Activated T-cell treated with anti-CD3 and anti-CD28 coated beads, Interleukin-2, amount 50 U/mL, for 1 hour (primary cell): ENCODE measurements at regions not wholly inside any gene's neighbourhood (a gene's known extent, or its start where the extent isn't known, plus 50 kb on each side); places are given as distances from the start of the nearest gene placed in this dataset.

Source experiments
- DNase-seq: peaks from one replicate; pipeline ENCODE4 v3.0.0-alpha.2; 2020

DNA sequence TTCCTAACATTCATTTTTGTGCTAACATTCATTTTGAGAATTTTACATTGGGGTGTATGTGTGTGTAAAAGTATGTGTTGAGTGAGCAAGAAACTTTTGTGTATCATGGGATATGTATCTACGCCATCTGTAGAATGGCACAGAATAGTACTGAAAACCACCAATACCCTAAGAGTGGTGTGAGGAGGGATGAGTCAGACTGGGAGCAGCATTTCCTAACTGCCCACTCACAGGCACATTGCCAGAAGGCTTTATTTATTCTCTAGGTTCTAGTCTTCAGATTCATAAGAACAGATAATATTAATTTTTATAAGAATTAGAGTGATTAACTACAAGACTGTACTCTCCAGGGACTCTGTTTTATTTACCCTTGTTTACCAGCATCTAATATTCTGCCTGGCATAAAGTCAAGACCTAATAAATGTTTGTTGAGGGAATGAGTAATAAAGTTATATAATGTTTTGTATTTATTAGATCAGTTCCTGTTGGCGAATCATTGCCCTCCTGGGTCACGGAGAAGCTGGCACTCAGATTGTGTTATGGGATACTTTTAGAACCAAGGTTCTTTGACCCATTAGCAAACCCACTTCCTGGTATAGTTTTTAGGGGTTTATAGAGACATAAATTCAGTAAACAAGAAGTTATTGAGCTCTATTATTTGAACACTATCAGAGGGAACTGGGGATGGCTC is 159.1 kb upstream of the PPP2R2B start:
- DNase-seq, result no peak

DNA sequence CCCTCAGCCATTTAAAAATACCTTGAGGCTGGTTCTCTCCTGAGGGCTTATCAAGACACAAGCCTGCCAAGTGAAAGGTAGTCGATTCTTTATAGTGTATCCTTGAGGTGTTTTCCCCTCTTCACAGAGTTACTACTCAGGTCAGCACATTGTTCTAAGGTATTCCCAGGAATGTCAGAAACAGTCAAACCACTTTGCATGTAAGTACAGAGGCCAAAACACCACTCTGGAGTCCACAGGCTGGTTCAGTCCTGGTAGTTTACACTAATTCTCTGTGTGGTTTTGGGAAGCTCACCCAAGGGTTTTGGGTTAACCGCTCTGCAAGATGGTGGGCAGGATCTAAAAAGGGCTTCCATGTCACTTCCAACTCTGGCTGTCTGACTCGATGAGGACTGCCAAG is 162.3 kb upstream of the PPP2R2B start:
- DNase-seq, result no peak

DNA sequence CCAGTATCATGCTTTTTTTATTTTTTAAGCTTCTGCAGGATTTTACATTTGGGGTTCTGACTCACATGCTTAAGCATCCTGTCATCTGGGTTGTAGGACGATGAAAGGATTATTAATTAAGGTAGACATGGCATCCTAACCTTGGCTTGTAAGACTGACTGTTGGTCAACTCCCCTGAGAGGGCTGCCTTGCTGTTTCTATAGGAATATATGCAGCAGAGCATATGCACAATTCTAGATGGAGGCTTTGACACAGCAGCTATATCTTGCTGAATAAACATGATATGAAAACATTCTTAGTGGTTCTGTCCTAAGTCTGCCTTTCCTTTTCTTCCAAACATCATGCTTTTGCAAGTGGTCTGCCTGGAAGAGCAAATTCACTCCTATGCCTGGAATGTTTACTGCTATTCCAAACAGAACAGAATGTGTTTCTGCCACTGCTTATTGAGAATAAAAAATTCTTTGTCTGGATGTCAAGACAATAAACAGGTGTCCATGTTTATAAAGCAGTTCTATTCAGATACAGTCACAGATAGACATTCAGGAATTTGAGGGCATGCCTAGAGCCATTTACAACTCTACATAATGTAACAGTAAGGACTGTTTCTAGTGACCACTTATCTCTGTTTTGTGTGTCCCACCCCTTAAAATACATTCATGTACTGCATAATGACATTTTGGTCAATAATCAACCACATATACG is 166.2 kb upstream of the PPP2R2B start:
- no peak for DNase-seq

DNA sequence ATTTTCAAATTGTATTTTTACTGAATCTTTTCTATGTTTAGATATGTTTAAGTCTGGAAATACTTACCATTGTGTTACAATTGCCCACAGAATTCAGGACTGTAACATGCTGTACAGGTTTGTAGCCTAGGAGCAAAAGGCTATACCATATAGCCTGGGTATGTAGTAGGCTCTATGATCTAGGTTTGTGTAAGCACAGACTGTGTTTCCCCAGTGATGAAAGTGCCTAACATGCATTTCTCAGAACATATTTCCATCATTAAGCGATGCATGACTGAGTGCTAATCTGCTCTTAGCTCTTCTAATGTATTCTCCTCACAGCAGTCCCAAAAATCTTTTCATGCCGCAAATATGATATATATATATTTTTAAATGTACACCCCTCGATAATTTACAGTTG is 166.7 kb upstream of the PPP2R2B start:
- no peak for DNase-seq

DNA sequence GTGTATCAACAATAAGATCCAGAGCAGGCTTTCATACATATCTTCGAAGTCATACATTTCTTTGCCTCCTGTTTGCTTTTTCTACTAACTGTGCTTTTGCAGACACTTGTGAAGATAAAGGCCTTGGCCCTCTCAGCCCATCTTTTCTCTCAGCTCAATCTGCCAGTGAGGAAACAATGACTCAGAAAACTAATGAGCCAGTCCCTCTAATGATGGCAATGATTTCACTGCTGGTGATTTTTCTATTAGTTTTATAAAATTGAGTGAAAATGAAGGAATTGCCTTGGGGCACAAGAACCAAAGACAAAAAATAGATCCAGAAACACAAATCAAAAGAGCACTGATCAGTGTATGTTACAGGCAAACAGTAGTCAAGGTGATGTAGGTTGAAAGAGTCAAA is 167.7 kb upstream of the PPP2R2B start:
- no peak for DNase-seq

DNA sequence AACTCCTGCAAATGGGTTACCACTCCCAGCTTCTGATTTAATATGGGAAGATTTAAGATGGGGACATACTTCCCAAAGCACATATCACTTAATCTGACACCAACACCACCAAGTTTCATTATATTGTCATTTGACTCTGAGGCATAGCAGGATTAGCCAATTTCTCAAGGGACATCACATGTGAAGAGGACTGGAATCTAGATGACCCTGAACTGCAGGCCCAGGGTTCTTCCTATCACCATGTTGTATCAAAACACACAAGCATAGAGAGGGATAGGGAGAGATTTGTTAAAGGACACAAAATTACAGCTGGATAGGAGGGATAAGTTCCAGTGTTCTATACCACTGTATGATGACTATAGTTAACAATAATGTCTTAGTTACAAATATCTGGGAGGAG is 168.3 kb upstream of the PPP2R2B start:
- DNase-seq, result no peak

DNA sequence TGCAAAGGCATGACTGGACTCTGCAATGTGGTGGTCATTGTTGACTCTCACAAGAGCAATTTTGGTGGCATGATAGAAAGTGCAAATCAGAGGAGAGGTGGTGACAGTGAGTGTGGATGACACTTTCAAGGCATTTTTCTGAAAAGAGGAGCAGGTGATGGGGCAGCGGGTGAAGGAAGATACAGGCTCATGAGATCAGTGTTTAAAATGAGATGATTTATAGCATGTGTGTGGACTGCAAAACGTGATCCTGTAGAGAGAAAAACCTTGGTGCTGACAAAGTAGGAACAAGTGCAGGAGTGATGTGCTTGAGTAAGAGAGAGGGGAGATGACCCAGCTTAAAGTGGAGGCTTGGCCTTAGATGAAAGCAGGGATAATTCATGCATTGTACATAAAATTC is 171.2 kb upstream of the PPP2R2B start:
- DNase-seq, result no peak

DNA sequence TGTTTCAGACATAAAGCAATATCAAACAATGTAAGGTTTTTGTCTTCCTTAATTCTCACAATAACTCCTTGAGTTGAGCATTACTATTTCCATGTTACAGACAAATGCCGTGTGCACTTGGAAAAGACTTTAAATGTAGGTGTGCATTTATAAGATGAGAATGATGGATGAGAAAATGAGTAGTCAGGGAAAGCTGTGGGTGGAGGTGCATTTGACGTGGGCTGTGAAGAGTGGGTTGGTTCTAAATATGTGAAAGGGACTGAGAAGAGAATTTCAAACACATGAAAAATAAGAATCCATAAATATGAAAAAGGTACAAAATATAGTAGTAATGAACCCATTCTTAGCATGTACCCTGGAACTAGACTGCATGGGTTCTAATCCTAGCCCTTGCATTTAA is 171.6 kb upstream of the PPP2R2B start:
- no peak for DNase-seq

DNA sequence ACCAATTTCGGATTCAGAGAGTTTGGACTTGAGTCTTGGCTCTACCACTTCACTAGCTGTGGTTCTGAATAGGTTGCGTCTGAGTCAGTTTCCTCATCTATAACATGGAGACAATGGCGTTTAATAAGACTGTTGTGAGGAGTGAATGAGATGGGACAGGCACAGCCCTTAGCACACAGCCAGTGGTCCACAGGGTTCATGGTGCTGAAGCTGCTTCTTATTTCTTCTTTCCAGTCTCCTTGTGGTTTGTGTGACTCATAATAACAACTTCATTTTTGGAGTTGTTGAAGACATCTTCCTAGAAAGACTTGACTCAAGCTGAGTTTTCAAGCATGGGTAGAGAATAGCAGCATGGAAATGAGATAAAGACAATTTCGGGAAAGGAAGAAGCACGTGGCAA is 172.6 kb upstream of the PPP2R2B start:
- no peak for DNase-seq

DNA sequence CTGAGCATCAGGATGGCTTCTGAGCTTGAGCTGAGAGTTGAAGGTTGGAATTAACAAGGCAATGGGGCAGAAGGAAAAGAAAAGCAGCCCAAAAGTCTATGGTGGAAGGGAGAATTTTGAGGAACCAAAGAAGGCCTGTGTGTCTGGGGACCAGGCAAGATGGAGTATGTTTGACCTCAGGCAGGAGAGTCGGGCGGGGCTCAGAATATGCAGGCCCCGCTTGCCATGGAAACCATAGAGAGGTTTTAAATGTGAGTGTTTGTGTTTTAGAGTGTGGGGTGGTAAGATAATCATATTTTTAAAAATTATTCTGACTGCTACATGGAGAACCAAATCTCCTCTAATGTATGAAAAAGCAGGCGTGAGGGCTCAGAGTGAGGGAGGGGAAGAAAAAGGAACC is 174.0 kb upstream of the PPP2R2B start:
- no peak for DNase-seq

DNA sequence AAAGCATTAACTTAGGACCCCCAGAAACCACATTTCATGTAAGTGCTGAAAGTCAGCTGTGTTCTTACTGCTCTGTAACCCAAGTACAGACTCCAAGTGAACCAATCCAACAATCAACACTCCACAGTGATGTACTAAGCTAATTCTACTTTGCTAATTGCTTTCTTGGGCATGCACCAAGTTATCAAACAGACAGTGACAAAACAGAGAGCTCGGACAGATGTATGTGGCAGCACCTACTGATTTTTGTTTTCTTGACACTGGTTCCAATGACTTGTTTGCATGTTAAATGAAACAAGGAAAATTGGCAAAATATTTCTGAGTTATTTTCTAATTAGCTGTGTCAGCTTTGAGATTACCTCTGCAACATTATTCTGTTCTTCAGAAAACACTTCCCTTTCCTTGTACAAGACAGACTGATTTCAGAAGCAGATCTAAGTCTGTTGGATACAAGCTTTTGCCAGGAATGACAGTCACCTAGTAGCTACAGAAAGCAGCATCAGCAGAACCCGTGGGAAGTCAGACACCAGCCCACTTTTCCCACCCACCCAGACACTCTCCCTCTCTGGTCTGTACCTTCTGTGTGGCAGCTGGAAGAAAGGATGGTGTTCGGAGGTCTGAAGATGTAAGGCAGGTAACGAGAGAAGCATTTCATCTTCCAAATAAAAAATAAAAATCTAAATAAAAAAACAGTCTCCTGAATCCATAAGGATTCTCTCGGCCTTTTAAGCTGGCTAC is 176.7 kb upstream of the PPP2R2B start:
- DNase-seq, result no peak

DNA sequence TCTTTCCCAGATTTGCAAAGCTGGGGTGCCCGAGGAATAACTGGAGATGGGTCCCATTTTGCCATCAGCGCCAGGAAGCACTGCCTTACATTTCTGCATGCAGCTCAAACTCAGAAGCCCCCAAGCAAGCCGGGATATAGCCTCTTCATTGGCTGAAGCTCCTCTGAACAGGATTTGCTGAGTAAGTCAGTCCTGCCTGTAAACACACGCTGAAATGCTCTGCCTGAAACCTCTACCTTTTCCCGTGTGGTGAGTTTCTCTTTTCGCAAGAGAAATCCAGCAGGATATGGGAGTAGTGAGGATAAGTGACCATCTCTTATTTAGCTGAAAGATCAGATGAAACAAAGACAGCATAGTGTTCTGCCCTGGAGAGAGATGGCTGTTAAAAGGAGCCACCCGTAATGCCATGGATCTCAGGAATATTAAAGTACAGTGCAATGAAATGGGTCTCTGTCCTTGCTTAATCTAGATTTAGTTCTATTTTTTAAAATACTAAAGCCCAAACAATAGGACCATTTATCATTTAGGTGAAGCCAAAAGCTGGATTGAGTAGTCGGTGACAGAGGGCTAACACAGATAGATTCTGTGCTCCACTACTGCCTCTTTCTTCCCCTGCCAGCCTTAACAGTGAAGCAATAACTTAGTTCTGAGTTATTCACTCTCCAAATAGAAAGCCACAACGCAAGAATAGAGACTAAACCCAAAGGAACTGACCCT is 177.5 kb upstream of the PPP2R2B start:
- no peak for DNase-seq

DNA sequence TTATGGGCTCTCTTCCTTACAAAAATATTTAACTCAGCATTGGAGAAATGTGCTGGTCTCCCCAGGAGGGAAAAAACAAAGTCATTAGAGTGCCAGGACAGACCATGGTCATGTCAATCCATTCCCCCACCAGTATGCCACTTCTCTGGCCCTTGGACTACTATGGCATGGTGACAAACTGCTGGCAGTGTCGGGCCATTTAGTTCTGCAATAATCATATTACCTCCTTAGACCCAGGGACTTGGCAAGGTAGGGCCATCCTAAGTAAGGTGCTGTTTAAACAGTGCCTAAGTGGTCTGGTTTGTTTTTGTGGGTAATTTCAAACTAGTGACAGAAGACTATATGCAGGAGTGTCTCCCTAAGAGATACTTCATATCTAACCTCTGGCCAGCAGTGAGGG is 177.8 kb upstream of the STK32A start:
- DNase-seq, result no peak

DNA sequence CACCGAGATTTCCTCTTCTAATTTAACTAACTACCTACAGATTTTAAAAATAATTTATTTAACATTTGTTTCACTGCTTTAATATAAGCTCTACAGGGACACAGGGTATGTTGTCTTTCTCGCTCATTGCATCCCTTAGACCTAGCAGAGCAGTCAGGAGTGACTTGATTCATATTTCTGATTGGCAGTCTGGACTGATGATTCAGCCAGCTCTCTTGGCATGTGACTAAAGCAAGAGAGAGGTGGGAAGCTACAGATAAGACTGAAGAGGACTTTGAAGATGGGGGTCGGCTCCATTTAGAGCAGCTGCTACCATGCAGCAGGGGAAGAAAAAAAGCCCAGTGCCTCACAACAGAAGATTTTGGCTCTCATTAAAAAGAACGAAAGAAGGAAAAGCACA is 173.4 kb upstream of the STK32A start:
- no peak for DNase-seq

DNA sequence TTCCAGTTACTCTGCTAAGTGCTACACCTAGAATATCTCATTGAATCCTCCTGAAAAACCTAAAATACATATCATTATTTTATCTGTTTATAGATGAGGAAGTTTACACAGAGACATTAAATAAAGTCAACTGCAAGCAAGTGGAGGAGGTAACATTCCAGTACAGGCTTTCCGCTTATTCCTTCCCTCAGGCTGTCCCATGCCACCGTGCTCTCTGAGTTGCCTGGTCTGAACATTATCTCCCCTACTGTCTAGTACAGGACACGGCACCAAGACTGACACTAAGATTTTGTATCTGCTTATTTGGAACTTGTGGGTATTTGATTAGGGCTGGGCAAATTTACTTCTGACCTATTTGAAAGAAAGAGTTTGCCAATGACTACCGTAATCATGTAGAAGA is 172.4 kb upstream of the STK32A start:
- DNase-seq, result no peak

DNA sequence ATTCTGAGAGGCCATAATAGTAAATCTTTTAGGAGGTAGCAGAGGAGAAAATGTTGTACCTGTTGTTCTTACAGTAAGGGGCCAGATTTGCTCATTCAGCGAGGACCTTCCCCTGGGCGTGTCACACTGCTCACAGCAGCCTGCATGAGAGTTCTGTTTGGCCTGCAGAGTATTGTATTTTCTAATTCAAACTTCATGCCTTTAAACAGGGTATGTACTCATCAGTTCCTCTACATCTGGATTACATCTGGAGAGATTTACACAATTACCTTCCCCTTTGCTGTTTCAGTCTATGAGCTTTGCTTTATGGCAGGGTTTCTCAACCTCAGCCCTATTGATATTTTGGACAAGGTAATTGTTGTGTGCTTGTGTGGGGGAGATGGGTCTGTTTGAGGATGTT is 170.9 kb upstream of the STK32A start:
- no peak for DNase-seq

DNA sequence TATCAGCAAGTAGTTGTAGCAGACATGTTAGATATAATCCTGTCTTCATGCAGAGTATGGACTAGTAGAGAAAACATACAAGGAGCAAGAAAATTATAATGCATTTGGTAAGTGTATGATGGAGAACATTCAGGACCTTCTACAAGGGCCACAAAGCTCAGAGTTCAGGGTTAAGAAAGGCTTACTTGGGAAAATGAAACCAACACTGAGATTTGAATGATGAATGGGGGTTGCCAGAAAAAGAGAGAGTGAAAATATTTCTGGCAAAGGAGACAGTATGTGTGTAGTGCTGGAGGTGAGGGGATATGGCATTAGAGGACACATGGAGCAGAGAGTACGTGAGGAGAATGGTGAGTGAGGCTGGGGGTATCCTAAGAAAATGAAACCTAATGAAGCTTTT is 169.8 kb upstream of the STK32A start:
- DNase-seq, result no peak

DNA sequence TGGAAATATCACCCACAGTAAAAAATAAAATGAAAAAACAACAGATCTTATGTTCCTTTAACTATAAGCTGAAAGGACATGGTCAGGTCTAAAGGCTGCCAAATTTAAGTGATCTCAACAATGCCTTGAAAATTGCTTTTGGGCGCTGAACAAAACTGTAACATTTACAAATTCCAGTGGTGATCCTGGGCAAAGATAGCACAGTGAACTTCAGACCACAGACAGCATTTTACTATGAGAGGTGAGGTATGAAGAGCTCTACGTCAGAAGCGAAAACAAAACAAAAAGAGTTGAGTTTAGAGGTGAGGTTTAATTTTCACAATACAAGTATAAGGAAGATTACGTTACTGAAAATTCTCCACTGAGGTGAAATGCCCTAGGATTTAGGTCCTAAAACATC is 165.8 kb upstream of the STK32A start:
- no peak for DNase-seq

DNA sequence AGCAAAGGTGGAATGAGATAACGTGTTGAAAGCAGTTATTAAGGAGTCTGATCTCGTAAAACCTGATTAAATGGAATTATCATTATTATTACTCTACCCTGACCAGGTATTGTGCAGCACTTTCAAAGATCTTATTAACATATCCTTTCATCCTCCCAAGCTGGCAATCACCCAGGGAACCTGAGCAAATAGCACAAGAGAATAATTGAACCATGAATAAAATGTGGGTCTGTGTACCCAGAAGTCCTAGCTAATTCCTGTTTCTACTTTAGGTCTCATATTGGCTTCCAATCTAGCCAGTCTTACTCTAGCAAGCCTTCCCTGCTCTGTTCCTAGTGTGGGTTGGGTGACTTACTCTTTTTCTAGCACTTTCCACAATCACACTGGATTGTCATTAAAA is 162.2 kb upstream of the STK32A start:
- no peak for DNase-seq

DNA sequence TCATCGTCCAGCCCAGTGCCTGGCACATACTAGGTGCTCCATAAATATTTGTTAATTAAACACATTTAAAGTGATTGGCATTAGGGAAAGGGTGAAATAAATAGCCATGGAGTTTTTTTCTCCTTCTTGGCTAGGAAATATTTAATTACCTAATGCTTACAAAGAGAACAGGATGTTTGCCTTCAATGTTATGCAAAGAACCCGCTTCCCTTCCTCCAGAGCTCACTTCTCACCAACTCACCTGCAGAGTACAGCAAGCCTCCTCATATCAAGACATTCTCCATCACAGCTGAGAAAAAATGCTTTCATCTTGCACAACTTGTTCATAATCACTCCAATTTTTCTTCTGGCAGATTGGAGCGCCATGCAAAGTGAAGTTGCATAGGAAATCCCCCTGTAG is 161.7 kb upstream of the STK32A start:
- no peak for DNase-seq

DNA sequence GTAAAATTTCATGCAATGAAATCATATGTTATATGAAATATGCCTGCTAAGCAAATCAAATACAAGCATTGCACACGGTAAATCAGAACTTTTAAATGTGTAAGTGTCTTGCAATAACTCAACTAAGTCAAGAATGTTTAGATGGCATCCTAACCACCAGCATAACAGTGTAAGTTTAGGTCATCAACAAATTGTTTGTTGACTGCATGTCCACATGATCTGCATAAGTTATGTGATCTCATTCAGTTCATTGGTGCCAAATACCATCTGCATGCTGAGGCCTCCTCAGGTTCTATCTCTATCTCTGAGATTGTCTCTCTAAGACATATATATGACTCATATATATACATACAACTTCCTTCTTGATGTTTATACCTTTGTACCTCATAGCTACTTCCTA is 159.6 kb upstream of the STK32A start:
- no peak for DNase-seq

DNA sequence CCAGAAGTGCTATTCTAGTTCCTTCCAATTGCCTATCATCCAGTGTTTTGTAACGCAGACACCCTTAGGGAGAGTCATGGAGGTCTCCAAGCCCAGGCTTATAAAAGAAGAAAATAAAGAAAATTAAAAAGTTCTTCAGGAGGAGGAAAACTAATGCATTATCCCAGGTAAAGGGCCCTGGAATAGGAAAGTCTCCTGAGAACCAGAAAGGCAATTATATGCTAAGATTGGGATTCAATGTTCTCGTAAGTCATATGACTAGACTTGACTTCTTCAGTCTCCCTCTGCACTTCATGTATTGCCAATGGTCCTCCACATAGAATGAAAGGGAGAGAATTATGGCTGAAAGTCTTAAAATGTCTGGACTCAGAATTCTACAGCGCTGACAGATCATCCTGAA is 154.4 kb upstream of the STK32A start:
- DNase-seq, result no peak

DNA sequence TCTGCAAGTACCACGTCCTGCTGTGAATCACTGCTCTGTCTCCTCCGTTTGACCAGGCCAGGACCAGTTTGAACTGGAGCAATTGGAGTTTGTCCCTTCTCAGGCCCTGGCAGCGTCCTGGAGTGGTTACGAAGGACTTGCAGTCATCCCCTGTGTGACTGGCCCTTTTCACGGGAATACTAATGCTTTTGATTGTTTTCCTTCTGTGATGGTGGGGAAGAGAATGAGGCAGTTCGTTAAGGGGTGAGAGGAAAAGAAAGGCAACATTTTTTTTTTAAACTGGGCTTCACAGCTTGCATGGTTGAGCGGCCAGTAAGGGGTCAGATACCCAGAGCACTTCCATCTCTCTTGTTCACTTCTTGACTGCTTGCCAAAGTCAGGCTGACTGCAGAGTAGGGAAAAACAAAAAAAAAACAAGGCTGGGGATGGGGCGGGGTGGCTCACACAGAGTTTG is 153.5 kb upstream of the STK32A start:
- no peak for DNase-seq

DNA sequence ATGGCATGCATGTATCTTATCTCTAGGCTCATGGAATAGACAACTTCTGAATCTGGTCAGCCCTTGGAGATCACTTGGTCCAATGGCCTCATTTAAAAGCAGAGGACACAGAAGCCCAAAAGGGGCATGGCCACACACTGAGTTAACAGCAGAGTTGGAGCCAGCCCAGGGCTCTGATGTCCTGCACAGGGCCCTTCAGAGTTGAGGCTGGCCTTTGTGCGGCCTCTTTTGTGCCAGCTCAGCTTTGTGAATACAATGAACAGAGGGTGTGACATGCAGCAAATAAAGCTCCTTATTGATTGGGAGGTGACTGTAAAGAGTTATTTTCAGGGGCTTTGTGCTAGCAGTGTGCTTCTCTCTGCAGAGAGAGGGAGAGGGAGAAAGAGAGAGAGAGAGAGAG is 150.1 kb upstream of the STK32A start:
- DNase-seq, result no peak
